Stimulated activated effector memory CD8-positive, alpha-beta T cell treated with anti-CD3 and anti-CD28 coated beads, Interleukin-12 subunit alpha, Interleukin-12 subunit beta, amount 100 ng/mL, for 72 hours (primary cell): ENCODE measurements at regions not wholly inside any gene's neighbourhood (a gene's known extent, or its start where the extent isn't known, plus 50 kb on each side); places are given as distances from the start of the nearest gene placed in this dataset.
"Not testable (repeated sequence)": the region's sequence is repeated elsewhere in the genome, so short reads cannot be mapped to it uniquely, and the experiment has no call there.

Experiments
- ATAC-seq: fragments of 150-1000 bp; cut with Tn5 transposase; 2 replicates; pipeline ENCODE4 v1.10.0; 2021
- DNase-seq, 2 donors: peaks; one replicate each; pipeline ENCODE4 v3.0.0; 2021 to 2022; ENCODE audit warnings: low spot score in 2 of 2
- H3K27ac Mint-ChIP-seq: one replicate; pipeline ENCODE4 v1.8.0; 2022; ENCODE audit warnings: mild to moderate bottlenecking, mixed read lengths
- H3K36me3 Mint-ChIP-seq: one replicate; pipeline ENCODE4 v1.8.0; 2022; ENCODE audit warnings: mild to moderate bottlenecking, mixed read lengths
- H3K4me1 Mint-ChIP-seq: one replicate; pipeline ENCODE4 v1.8.0; 2022; ENCODE audit warnings: mixed read lengths
- H3K4me3 Mint-ChIP-seq: one replicate; pipeline ENCODE4 v1.8.0; 2022; ENCODE audit warnings: mild to moderate bottlenecking, mixed read lengths
- H3K9me3 Mint-ChIP-seq: one replicate; pipeline ENCODE4 v1.8.0; 2022; ENCODE audit warnings: mixed read lengths

GRCh38 chr1:73034271-73034670 lies 751.9 kb upstream of the NEGR1 start:
- H3K4me1 Mint-ChIP-seq = no peaks in the 10 kb centered on the region
- H3K36me3 Mint-ChIP-seq = no peaks in the 10 kb centered on the region
- no peak overlapping the region for H3K27ac Mint-ChIP-seq

GRCh38 chr1:73033640-73034039 lies 751.3 kb upstream of the NEGR1 start:
- no peak for ATAC-seq
- Mint-ChIP-seq H3K27ac (no peak overlapping the region), H3K4me1 (no peaks in the 10 kb centered on the region), H3K36me3 (no peaks in the 10 kb centered on the region), H3K9me3 (peaks cover 3% of the 10 kb centered on the region), H3K4me3 (no peak overlapping the region)
- DNase-seq = no peak

More at GRCh38 chr1:73034271-73034670, 751.9 kb upstream of the NEGR1 start:
- no peak overlapping the region for H3K4me3 Mint-ChIP-seq
- H3K9me3 Mint-ChIP-seq = peaks cover 7% of the 10 kb centered on the region
- DNase-seq (no peak), ATAC-seq (no peak)

- no peak for ATAC-seq
- Mint-ChIP-seq H3K27ac (no peak overlapping the region), H3K4me3 (no peak overlapping the region), H3K36me3 (no peaks in the 10 kb centered on the region), H3K4me1 (no peaks in the 10 kb centered on the region), H3K9me3 (peaks cover 3% of the 10 kb centered on the region)
- DNase-seq = no peak
Measured at GRCh38 chr1:73029571-73029970, 747.2 kb upstream of the NEGR1 start.

- Mint-ChIP-seq H3K4me1 (no peaks in the 10 kb centered on the region), H3K36me3 (no peaks in the 10 kb centered on the region), H3K27ac (no peak overlapping the region), H3K9me3 (peaks cover 3% of the 10 kb centered on the region), H3K4me3 (no peak overlapping the region)
- DNase-seq = no peak
- ATAC-seq = no peak
Measured at GRCh38 chr1:73026114-73026513, 743.8 kb upstream of the NEGR1 start.

GRCh38 chr1:73009938-73010337 lies 727.6 kb upstream of the NEGR1 start:
- DNase-seq (no peak), ATAC-seq (no peak)
- Mint-ChIP-seq H3K4me3 (no peak overlapping the region), H3K36me3 (no peaks in the 10 kb centered on the region), H3K27ac (no peak overlapping the region), H3K9me3 (peaks cover 19% of the 10 kb centered on the region), H3K4me1 (no peaks in the 10 kb centered on the region)

- no peak overlapping the region for H3K27ac Mint-ChIP-seq
- H3K36me3 Mint-ChIP-seq = no peaks in the 10 kb centered on the region
- no peaks in the 10 kb centered on the region for H3K4me1 Mint-ChIP-seq
- ATAC-seq (no peak), DNase-seq (no peak)
- H3K9me3 Mint-ChIP-seq = peaks cover 19% of the 10 kb centered on the region
- no peak overlapping the region for H3K4me3 Mint-ChIP-seq
Measured at GRCh38 chr1:73009311-73009710, 727.0 kb upstream of the NEGR1 start.

- ATAC-seq = no peak
- Mint-ChIP-seq H3K4me3 (no peak overlapping the region), H3K9me3 (peaks cover 16% of the 10 kb centered on the region), H3K27ac (no peak overlapping the region), H3K4me1 (no peaks in the 10 kb centered on the region), H3K36me3 (no peaks in the 10 kb centered on the region)
- no peak for DNase-seq
Measured at GRCh38 chr1:72997624-72998023, 715.3 kb upstream of the NEGR1 start.

GRCh38 chr1:72997041-72997440 lies 714.7 kb upstream of the NEGR1 start:
- DNase-seq (no peak), ATAC-seq (no peak)
- Mint-ChIP-seq H3K9me3 (peaks cover 17% of the 10 kb centered on the region), H3K36me3 (no peaks in the 10 kb centered on the region), H3K4me1 (no peaks in the 10 kb centered on the region), H3K27ac (no peak overlapping the region), H3K4me3 (no peak overlapping the region)

- not testable (repeated sequence) for H3K4me3 Mint-ChIP-seq, ATAC-seq, DNase-seq, H3K36me3 Mint-ChIP-seq, H3K27ac Mint-ChIP-seq, H3K4me1 Mint-ChIP-seq
- peaks cover 41% of the 10 kb centered on the region for H3K9me3 Mint-ChIP-seq
Measured at GRCh38 chr1:72987871-72988270, 705.5 kb upstream of the NEGR1 start.

- Mint-ChIP-seq H3K27ac (no peak overlapping the region), H3K4me3 (no peak overlapping the region), H3K9me3 (peaks cover 44% of the 10 kb centered on the region), H3K4me1 (no peaks in the 10 kb centered on the region), H3K36me3 (no peaks in the 10 kb centered on the region)
- DNase-seq (no peak), ATAC-seq (no peak)
Measured at GRCh38 chr1:72986591-72987290, 704.4 kb upstream of the NEGR1 start.

GRCh38 chr1:72985024-72985423 lies 702.7 kb upstream of the NEGR1 start:
- not testable (repeated sequence) for H3K27ac Mint-ChIP-seq, H3K4me3 Mint-ChIP-seq, H3K4me1 Mint-ChIP-seq, DNase-seq, ATAC-seq, H3K36me3 Mint-ChIP-seq
- peaks cover 48% of the 10 kb centered on the region for H3K9me3 Mint-ChIP-seq

GRCh38 chr1:72983011-72983410 lies 700.7 kb upstream of the NEGR1 start:
- DNase-seq, H3K4me3 Mint-ChIP-seq, H3K4me1 Mint-ChIP-seq, ATAC-seq, H3K36me3 Mint-ChIP-seq, H3K27ac Mint-ChIP-seq: not testable (repeated sequence)
- H3K9me3 Mint-ChIP-seq = peaks cover 38% of the 10 kb centered on the region

GRCh38 chr1:72969461-72969860 lies 687.1 kb upstream of the NEGR1 start:
- ATAC-seq = no peak
- no peak overlapping the region for H3K4me3 Mint-ChIP-seq
- H3K36me3 Mint-ChIP-seq = no peaks in the 10 kb centered on the region
- no peak overlapping the region for H3K27ac Mint-ChIP-seq
- H3K9me3 Mint-ChIP-seq = peaks cover 9% of the 10 kb centered on the region
- no peak for DNase-seq
- no peaks in the 10 kb centered on the region for H3K4me1 Mint-ChIP-seq

GRCh38 chr1:72954943-72955342 lies 672.6 kb upstream of the NEGR1 start:
- ATAC-seq = no peak
- no peaks in the 10 kb centered on the region for H3K36me3 Mint-ChIP-seq
- H3K4me1 Mint-ChIP-seq = no peaks in the 10 kb centered on the region
- no peak overlapping the region for H3K27ac Mint-ChIP-seq
- no peak for DNase-seq
- H3K4me3 Mint-ChIP-seq = no peak overlapping the region
- peaks cover 19% of the 10 kb centered on the region for H3K9me3 Mint-ChIP-seq

GRCh38 chr1:72950900-72951299 lies 668.6 kb upstream of the NEGR1 start:
- ATAC-seq, H3K4me1 Mint-ChIP-seq, H3K36me3 Mint-ChIP-seq, DNase-seq, H3K4me3 Mint-ChIP-seq, H3K27ac Mint-ChIP-seq: not testable (repeated sequence)
- peaks cover 17% of the 10 kb centered on the region for H3K9me3 Mint-ChIP-seq

- Mint-ChIP-seq H3K36me3 (no peaks in the 10 kb centered on the region), H3K4me3 (no peak overlapping the region), H3K9me3 (peaks cover 14% of the 10 kb centered on the region), H3K4me1 (no peaks in the 10 kb centered on the region), H3K27ac (no peak overlapping the region)
- no peak for DNase-seq
- ATAC-seq = no peak
Measured at GRCh38 chr1:72946903-72947499, 664.7 kb upstream of the NEGR1 start.
